NCI-H82 treated with DMSO at 0.1 percent for 48 hours (cell line): ENCODE measurements at regions not wholly inside any gene's neighbourhood (a gene's known extent, or its start where the extent isn't known, plus 50 kb on each side); places are given as distances from the start of the nearest gene placed in this dataset.
A peak's percentile ranks its signal among the peaks of the same experiment; 100 is the strongest.

Experiments used
- DNase-seq: peaks from one replicate; lab custom pipeline; 2025; ENCODE audit not compliant: unreplicated experiment; lab: John Stamatoyannopoulos, UW

DNA sequence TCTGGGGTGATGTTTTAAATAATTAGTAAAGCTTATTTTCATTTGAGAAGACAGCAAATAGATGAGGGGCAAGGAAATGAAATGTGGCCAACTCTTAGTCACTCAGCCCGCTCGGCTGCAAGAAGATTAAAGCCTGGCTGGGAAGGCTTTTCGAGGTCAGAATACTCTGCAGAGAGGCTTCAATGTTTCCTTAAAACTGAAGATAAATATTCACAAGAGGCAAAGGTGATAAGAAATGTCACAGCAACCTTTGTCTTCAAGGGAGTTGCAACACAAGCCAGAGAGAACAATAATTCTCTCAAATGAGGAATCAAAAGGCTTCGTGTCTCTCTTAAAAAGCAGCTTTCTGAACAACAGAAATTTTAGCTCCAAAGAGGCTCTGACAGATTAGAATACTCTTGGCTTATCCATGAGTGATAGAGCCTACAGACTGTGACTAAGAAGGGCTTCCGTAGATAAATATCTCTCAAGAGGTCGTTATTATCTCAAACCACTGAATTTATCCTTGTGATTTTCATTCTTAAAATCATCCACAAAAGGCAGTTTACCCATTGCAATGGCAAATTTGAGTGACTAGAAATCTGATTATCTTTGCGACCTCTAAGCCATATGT, 92.5 kb downstream of the KLF6 start:
- DNase-seq = peak; percentile 22

DNA sequence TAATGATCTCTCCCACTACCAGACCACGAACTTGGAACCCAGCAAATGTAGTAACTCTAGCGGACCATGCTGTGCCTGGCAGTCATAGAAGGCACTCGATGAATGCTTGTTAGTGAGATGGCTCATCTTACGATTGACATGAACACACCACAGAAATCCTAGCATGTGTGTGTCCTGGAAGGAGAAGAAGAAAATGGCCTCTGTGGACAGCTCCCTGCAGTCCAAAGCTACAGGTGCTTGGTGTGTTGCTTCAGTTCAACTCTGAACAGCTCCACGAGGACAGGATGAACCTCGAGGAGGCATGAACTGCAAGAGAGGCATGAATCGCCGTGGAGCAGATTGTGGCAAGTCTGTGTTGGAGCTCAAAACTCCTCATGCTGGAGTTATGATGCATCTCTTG, 93.5 kb downstream of the KLF6 start:
- DNase-seq = no peak

DNA sequence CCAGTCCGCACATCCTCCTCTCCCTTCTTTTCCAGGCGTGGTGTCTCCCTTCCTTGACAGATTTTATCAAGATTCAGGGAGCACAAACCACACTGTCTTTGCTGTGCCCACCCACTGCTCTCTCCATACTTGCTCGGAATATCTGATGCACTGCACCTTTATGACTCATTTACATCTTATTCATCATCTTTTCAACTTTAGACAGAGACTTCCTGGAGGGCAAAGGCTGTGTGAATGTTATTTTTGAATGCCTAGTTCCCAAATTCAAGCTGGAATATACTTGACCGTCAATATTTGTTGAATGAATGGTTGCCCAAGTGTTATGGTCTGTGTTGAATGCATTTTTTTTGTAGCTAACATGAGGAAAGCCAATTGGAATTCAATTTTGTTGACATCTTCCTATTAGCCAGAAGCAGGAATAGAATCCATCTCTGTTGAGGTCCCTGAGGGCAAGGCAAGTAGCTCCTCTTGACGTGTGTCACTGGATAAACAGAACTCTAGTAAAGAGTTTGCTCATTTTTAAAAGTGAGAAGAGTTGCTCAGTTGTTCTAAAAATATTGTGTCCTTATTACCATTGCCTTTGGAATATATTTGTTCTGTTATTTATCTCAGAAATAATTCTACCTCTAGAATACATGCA, 95.0 kb downstream of the KLF6 start:
- no peak for DNase-seq

DNA sequence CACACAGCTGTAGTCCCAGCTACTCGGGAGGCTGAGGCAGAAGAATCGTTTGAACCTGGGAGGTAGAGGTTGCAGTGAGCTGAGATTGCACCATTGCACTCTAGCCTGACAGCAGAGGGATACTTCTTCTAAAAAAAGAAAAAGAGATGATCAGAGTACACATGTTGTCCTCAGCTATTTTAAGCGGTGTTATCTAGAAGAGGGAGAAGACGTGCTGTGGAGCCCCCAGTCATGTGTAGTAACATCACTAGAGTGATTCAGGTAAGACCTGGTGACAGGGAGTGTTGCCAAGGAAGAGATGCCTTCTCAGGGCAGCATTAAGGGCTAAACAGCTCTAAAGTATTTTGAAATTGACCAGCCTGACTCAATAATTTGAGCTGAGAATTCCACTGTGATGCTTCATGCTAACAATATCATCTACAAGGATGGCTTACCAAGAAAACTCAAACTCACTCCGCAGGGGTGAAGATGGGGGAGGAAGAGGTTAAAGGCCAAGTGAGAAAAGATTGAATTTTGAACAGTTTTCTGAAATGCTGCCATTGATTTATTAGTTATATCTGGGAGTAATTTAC, 97.4 kb downstream of the KLF6 start:
- DNase-seq = no peak

DNA sequence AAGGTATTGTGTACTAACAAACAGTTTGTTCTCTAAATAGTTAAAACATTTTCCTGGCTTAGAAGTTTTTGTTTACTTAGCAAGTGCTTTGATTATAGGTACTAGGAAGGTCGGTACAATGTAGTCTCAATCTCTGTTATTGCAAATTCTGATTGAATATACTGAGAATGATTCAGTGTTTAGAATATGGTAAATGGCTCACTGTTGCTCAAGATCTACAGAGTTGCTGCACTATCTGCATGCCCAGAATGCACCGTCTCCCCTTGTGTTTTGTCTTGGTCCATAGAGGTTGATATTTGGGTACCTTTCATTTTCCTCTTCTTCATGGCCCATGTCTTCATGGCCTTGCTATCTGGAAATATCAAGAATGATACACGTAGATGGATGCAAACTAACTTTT, 99.6 kb downstream of the KLF6 start:
- DNase-seq = no peak

DNA sequence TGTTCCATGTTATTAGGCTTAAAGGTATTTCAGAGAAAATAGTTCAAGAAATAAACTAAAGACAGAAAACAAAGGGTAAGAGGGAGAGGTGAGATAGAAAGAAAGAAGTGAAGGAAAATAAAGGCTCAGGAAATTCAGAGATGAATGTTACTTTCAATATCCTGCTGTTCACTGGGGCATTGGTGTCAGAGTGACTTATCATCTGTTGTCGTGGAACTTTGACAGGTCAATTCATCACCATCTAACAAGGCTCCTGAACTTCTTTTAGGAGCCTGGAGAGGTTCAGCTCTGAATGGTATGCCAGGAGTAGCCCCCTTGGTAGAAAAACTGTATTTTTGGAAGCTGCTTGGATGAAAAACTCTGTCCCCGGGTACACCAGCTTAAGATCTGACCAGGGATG, 100.1 kb downstream of the KLF6 start:
- DNase-seq = no peak

DNA sequence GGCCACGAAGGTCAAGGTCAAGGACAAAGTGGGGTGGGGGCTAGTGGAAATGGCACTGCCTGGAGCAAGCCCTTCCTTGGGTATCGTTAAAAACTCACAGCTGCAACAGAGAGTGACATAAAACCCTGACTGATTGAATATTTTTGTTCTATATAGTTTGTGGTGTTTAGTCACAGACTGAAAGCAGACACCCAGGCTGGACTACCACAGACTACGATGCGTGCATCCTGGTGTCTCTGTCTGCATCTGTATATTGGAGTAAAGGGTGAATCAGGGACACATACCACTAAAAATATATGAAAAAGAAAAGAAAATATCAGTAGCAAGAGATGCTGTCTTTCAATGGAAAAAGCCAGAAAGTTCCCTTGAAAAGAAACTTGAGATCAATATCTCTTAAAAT, 101.4 kb downstream of the KLF6 start:
- DNase-seq = no peak

DNA sequence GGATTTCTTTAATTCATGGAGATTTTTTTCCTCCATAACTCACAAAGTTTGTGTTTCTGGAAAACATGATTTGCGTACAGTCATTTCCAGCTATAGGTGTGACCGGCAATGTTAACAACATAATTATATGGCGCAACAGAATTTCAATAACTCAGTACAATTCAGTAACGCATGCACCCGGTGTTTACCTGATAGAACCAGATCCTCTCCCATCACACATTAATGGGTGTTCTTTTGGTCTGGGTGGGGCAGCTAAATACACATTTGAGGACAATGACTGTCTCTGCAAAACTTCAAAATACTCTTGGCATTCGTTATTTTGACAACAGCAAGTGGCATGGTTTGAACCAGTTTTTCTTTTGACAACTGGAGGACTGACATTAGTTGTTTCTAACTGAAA, 102.3 kb downstream of the KLF6 start:
- no peak for DNase-seq

DNA sequence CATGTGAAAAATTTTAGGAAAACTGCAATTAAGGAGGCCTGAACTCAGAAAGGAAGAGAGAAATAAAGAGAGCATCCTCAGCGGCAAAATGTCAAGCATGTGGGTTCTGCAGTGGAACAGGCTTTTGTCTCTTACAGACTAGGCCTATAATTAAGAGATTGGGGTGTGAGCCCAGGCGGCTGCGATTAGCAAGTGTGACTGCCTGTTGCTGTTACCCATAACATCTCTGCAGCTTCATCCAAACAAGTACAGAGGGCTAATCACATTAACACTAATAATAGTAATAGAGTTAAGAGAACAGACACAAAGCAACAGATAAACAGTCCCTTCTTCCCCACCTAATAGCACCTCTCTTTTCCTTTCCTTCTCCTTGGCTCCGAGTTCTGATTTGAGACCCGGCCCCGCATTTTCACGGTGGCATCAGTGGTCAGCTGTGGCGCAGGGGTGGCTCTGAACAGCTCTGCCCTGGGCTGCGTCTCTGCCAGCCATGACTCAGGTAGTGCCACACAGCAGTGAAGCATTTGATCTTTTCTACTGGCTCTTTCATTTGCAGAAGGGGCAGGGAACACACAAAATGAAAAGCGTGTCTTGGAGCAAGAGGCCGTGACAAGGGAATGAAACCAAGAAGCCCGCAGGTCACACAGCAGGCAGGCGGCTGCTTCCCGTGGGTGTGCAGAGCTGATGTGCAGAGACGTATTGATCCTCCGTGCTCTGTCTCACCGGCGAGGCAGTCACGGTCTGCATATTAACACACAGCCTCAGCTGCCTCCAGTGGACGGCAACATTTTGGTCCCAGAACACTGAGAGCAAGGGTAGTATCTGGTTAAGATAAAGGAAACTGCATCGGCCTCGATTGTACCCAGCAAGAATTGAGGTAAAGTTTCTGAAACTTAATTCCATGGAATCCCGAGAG, 103.1 kb downstream of the KLF6 start:
- peak; percentile 75 for DNase-seq

DNA sequence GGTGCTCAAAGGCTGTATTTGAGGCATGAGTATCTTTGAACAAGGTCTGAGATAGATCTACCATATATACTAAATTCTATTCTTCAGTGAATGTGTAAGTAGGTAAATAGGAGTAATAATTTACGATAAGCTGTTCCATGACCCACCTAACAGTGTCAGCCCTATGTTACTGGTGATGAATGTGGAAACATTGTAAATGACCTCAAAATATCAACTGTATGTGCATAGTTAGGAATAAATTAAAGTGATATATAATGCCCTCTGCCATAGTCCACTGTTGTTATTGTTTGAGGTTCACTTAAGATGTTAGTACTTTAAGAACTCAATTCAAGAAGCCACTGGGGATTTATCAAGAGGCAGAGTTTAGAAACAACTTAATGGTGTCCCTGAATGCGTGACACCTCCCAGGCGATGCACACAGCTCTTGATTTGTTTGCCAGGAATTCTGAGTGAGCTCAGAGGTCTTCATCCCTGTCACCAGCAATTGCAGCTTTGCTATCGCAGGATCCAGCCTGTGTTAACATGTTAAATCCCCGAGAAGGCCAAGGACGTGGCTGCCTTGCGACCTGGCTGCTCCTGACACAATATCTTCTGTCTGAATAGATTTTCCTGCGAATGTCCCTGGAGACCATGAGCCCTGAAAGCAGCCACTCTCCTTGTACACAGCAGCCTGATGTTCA, 104.9 kb downstream of the KLF6 start:
- DNase-seq = no peak

DNA sequence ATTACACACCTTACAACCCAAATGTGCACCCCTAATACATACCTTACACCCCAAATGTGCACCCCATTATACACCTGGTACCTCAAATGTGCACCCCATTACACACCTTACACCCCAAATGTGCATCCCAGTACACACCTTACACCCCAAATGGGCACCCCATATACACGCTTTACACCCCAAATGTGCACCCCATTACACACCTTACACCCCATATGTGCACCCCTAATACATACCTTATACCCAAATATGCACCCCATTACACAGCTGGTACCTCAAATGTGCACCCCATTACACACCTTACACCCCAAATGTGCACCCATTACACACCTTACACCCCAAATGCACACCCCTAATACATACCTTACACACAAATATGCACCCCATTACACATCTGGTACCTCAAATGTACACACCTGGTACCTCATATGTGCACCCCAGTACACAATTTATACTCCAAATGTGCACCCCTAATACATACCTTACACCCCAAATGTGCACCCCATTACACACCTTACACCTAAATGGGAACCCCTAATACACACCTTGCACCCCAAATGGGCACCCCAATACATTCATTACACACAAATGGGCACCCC, 106.3 kb downstream of the KLF6 start:
- no peak for DNase-seq

DNA sequence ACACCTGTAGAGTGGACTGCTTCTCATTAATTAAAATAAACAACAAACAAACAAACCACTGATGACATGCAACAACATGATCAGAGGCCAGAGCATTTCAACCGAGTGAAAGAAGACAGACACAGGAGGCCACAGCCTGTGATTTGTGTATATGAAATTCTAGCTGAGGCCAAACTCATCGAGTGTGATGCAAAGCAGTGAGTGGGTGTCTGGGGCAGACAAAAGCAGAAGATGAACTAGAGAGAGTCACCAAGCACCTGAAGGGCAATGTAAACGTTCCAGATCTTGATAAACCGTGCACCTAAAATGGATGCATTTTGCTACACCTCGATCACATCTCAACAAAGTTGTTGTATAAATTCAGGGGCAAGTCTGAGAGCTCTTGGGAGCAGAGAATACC, 108.4 kb downstream of the KLF6 start:
- DNase-seq = no peak

DNA sequence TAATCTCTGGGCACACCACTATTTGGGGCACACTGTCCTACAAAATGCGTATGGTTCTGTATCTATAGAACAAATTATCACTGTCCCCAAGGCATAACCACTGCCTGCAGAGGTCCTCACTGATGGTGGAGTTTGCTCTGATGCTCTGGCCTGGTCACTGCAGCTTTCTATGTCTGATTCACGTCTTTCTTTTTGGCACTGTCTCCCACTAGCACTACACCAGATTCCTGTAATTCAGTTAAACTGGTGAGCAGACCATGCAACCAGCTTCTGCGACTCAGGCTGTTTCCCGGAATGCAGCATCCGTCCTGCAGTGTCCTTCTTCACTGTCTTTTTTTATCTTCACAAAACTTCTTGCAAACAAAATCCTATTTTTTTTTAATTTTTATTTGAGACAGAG, 112.8 kb downstream of the KLF6 start:
- DNase-seq = no peak

DNA sequence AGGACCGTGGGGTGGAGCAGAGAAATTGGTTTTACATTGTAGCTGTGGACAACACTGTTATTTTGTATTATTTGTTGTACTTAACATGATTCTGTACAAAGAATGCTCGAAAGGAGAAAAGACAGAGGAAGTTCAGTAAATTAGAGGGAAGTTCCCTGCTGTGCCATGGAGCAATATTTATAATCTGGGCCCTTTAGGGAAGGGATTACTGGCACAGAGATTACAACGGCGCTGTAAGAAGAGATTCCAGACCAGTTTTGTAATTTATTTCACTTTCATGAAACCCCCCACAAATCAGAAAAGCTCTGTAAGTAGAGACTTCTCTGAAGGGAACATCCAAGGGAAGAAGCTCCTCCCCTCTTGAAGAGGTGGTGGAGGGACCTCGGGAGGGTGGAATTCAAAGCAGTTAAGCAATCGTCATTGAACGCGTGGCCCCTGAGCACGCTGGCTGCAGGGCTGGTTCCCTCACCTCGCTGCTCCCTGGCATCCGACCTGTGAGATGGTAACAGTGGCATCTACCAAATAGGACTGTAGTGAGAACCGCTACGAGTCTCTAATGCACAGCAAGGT, 113.5 kb downstream of the KLF6 start:
- DNase-seq = no peak

DNA sequence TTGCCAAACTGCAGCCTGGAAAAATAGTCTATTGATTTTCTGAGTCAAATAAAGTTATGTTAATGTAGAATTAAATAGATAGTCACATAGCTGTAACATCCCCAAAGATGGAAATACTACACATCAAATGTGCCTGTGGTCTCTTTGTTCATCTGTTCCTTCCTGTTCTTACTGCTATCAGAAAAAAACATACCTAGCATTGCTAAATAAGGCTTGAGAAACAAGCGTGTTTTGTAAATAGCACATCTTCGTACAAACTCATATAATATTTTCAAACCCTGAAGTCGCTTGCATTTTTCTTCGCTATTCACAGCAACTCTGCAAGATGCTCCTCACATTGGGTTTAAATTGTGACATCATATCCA, 116.1 kb downstream of the KLF6 start:
- no peak for DNase-seq

DNA sequence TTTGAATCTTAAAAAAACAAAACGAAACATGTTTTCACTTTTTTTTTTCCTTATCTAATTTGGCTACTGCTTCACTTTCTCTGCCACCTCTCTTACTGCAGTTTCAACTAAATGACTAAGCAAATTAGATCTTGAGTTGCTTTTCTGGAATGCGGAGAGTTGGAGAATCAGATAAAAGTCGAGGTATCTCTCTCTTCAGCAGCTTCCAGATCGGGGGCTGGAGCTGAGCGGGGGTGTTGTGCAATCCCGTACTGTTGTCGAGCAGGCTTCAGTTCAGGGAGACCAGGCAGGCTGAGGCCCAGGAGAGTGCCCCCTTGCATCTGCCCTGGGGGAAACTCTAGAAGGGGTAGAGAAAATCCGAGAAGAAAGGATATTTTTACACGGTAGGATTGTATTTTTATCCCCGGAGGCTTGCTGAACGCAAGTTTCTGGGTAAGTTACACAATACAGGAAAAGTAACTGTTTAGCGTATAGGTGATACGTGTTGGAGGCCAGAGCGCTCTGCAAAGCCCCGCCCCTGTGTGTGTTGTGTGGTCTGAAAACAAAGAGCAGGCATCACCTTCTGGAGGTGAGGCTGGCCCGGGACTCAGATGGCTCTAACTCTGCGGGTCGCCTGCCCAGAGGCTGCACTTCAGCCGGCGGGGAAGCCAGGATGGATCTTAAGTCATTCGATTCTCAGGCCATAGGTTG, 116.6 kb downstream of the KLF6 start:
- no peak for DNase-seq

DNA sequence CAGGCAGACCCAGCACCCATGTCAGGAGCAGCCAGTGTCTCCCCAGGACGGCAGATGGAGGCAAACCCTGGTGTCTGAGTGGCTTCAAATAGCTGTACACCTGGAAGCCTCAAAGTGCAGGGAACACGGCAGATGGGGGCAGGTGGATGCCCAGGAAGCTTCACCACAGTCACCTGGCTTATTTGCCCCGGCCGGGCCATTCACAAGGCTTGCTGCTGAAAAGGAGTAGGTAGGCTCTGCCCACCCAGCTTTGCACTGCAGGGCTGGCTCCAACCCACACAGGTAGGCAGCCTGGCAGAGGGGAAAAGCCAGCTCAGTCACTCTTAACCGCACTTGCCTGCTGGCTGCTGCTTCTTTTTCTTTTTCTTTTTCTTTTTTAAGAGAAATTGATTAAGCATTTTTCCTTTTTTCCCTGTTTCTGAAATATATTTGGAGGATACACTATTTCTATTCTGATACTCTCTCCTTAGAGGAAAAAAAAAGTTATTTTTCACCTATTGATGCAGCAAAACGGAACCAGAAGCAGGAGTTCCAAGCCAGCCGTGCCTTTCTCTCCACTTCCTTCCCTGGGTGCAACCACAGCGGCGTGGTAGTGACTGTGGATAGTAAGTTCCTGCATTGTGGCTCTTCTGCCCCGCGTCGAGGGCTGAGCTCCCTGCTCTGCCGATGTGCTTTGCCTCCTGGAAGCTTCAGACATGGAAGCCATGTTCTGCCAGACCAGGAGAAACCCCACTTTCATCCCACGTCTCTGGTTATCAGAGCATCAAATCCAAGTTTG, 118.3 kb downstream of the KLF6 start:
- no peak for DNase-seq

DNA sequence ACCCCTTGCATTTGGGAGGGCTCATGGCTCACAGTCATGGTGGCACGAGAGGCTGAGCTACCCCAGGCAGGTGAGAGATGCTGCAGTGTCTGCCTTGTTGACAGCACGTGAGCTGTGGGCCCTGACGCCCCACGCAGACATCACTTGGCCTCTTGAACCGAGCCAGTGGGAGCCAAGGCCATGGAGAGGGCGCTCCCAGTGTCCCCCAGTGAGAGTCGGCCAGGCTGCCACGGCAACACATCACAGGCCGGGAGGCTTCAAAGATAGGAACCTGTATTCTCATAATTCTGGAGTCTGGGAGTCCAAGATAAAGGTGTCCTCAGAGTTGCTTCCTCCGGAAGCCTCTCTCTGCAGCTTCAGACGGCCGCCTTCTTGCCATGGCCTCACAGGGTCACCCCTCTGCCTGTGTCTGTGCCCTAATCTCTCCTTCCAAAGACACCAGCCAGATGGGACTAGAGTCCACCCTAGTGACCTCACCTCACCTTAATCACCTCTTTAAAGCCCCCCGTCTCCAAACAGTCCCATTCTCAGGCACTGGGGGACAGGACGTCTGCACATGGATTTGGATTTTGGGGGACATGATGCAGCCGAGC, 119.6 kb downstream of the KLF6 start:
- DNase-seq = no peak

DNA sequence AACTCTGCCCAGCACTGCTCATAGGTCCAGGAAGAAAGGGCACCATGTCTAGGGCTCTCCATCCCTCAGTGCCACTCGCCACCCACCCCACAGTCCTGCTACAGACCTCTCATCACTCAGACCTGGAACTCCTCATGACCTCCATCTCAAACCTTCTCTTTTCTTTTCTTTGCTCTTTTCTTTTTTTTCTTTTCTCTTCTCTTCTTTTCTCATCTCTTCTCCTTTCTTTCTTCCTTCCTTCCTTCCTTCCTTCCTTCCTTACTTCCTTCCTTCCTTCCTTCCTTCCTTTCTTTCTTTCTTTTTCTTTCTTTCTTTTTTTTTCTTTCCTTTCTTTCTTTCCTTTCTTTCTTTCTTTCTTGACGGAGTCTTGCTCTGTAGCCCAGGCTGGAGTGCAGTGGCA, 122.2 kb downstream of the KLF6 start:
- no peak for DNase-seq
